ENCODE measurements at regions not wholly inside any gene's neighbourhood (a gene's known extent, or its start where the extent isn't known, plus 50 kb on each side); places are given as distances from the start of the nearest gene placed in this dataset.

DNA sequence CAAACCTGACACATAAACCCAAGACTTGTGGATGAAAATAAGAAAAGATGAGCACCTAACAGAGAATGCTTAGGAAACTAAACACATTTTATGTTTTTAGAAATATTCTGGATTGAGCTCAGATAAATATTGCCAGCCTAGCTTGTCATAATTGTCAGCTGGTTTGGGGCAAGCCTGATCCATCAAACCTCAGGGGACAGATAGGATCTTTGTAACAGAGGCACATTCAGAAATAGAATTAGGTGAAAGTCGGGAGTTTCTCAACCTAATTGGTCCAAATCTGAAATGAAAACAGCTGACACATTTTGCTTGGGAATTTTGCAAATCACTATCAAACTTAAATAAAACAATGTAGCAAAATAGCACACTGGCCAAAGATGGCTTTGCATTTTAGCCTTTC is 503.7 kb downstream of the ANXA1 start:
- no peaks in the 10 kb centered on the region for H4K20me1 ChIP-seq (ENCODE audit: insufficient read depth, low read length)
- no peaks in the 10 kb centered on the region for H3K9me2 ChIP-seq (ENCODE audit: low read depth, low read length)
- no peaks in the 10 kb centered on the region for H3K36me3 ChIP-seq (ENCODE audit: insufficient read depth, low read length)
- TF ChIP-seq EZH2 (IDR thresholded peaks at IDR 0.05; ENCODE audit: borderline replicate concordance, low read length) (no peak), CTCF (IDR thresholded peaks at IDR 0.05; ENCODE audit: low read length) (no peak)
- no peak overlapping the region for H3K9ac ChIP-seq (ENCODE audit: low read length)
- H3K4me3 ChIP-seq (ENCODE audit: low read depth, low read length, poor library complexity, severe bottlenecking), result no peak overlapping the region
- H3K79me2 ChIP-seq (ENCODE audit: insufficient read depth, low read length), result no peaks in the 10 kb centered on the region
- H3F3A ChIP-seq (ENCODE audit: insufficient read depth, low read length), result no peaks in the 10 kb centered on the region
- no peaks in the 10 kb centered on the region for H3K27me3 ChIP-seq (ENCODE audit: insufficient read depth, low read length)
- H3K9me3 ChIP-seq (ENCODE audit: low read length), result no peaks in the 10 kb centered on the region
- H3K4me2 ChIP-seq (ENCODE audit: low read length), result no peak overlapping the region
- H2AFZ ChIP-seq (ENCODE audit: low read length), result no peak overlapping the region
- no peak overlapping the region for H3K27ac ChIP-seq (ENCODE audit: low read depth, low read length, poor library complexity, severe bottlenecking)
- no peaks in the 10 kb centered on the region for H3K4me1 ChIP-seq (ENCODE audit: insufficient read depth, low read length, severe bottlenecking)

DNA sequence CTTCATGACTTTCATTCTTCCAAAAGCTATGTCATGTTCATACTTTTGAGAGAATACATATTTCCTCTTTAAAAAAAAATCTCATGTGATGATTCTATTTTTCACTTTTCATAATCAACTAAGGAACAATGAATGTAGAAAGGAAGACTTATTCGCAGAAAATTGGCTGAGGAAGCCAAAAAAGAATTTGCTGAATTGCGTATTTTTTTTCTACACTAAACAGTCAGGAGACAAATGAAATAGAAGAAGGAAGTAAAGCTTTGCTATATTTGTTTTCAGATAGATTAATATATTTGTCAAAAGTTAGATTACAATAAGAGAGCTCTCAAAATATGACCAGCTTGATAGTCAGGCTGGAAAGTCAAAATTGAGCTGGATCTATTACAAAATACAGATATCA is 504.2 kb downstream of the ANXA1 start:
- H3K9me2 ChIP-seq (ENCODE audit: low read depth, low read length), result no peaks in the 10 kb centered on the region
- no peak overlapping the region for H3K4me3 ChIP-seq (ENCODE audit: low read depth, low read length, poor library complexity, severe bottlenecking)
- H3K27ac ChIP-seq (ENCODE audit: low read depth, low read length, poor library complexity, severe bottlenecking), result no peak overlapping the region
- no peaks in the 10 kb centered on the region for H3K9me3 ChIP-seq (ENCODE audit: low read length)
- H3K36me3 ChIP-seq (ENCODE audit: insufficient read depth, low read length), result no peaks in the 10 kb centered on the region
- H3K4me1 ChIP-seq (ENCODE audit: insufficient read depth, low read length, severe bottlenecking), result no peaks in the 10 kb centered on the region
- H3K4me2 ChIP-seq (ENCODE audit: low read length), result no peak overlapping the region
- no peaks in the 10 kb centered on the region for H3K79me2 ChIP-seq (ENCODE audit: insufficient read depth, low read length)
- H3K9ac ChIP-seq (ENCODE audit: low read length), result no peak overlapping the region
- no peaks in the 10 kb centered on the region for H3F3A ChIP-seq (ENCODE audit: insufficient read depth, low read length)
- no peaks in the 10 kb centered on the region for H4K20me1 ChIP-seq (ENCODE audit: insufficient read depth, low read length)
- TF ChIP-seq EZH2 (IDR thresholded peaks at IDR 0.05; ENCODE audit: borderline replicate concordance, low read length) (no peak), CTCF (IDR thresholded peaks at IDR 0.05; ENCODE audit: low read length) (no peak)
- no peaks in the 10 kb centered on the region for H3K27me3 ChIP-seq (ENCODE audit: insufficient read depth, low read length)
- no peak overlapping the region for H2AFZ ChIP-seq (ENCODE audit: low read length)

DNA sequence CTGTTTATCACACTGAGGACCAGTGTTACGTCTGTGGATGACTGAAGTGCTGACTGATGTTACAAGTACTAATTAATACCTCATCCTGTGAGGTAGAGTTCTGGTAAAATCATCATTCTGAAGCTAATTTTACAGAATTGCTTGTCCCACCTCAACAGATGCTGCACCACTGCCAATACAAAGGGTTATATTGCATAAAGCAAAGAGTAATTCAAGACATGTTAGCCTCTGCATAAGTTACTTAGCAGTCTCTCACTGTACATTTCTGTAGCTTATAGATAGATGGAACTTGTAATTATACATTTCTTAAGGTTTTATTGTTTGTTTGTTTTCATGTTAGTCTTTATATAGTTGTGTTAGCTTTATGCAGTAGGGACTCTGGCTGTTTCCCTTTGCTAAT is 513.6 kb downstream of the ANXA1 start:
- H3K9me2 ChIP-seq (ENCODE audit: low read depth, low read length), result no peaks in the 10 kb centered on the region
- H3F3A ChIP-seq (ENCODE audit: insufficient read depth, low read length), result no peaks in the 10 kb centered on the region
- H3K4me1 ChIP-seq (ENCODE audit: insufficient read depth, low read length, severe bottlenecking), result no peaks in the 10 kb centered on the region
- H3K79me2 ChIP-seq (ENCODE audit: insufficient read depth, low read length), result no peaks in the 10 kb centered on the region
- no peak overlapping the region for H3K27ac ChIP-seq (ENCODE audit: low read depth, low read length, poor library complexity, severe bottlenecking)
- H3K9ac ChIP-seq (ENCODE audit: low read length), result no peak overlapping the region
- H3K36me3 ChIP-seq (ENCODE audit: insufficient read depth, low read length), result no peaks in the 10 kb centered on the region
- no peak for TF ChIP-seq CTCF (IDR thresholded peaks at IDR 0.05; ENCODE audit: low read length)
- no peak for TF ChIP-seq EZH2 (IDR thresholded peaks at IDR 0.05; ENCODE audit: borderline replicate concordance, low read length)
- H3K9me3 ChIP-seq (ENCODE audit: low read length), result no peaks in the 10 kb centered on the region
- no peaks in the 10 kb centered on the region for H3K27me3 ChIP-seq (ENCODE audit: insufficient read depth, low read length)
- no peak overlapping the region for H3K4me2 ChIP-seq (ENCODE audit: low read length)
- H4K20me1 ChIP-seq (ENCODE audit: insufficient read depth, low read length), result no peaks in the 10 kb centered on the region
- no peak overlapping the region for H3K4me3 ChIP-seq (ENCODE audit: low read depth, low read length, poor library complexity, severe bottlenecking)
- no peak overlapping the region for H2AFZ ChIP-seq (ENCODE audit: low read length)
